ENCODE measurements at regions not wholly inside any gene's neighbourhood (a gene's known extent, or its start where the extent isn't known, plus 50 kb on each side); places are given as distances from the start of the nearest gene placed in this dataset.
"Not testable (repeated sequence)": the region's sequence is repeated elsewhere in the genome, so short reads cannot be mapped to it uniquely, and the experiment has no call there.

DNA sequence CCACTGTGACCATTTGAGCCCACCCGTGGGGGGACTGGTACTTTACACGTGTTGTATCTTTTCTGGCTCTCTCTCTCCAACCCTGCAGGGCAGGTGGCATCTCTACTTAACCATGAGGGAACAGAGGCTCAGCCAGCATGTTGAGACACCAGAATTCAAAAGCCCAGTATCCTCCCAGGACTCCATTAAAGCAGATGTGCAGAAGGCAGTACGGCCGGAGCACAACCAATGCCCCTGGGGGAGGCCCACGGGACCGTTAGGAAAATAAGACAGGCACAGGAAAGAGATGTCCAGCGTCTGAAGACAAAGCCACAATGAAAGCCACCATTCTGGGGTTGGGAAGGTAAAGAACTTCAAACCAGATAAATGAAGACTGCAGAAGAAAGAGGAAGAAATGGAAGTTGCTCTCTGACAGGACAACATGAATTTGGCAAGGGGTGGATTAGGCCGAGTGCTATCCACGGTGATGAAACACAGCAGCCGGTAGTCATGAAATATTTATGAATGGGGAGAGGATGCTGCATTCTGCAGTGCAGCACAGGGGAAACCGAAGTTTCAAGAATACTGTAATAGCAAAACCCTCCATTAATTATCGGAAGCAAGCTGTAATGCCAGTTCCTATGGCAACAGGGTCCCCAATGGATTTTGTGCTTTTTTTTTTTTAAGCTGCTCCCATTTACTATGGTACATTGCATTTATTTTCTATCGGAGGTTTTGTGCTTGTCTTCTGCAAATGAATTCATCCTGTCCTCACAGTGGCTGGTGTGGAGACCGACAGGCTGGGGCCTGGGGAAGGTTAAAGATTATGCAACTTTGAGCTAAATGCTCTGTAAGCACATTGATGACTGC, 179.4 kb downstream of the NRN1 start:
- H3K9me3 Mint-ChIP-seq (ENCODE audit: unreplicated experiment), result peaks cover 2% of the 10 kb centered on the region
- DNase-seq (ENCODE audit: extremely low spot score, unreplicated experiment), result no peak
- peaks cover 6% of the 10 kb centered on the region for H3K27me3 Mint-ChIP-seq (ENCODE audit: unreplicated experiment)
- TF ChIP-seq, protein P1, sequence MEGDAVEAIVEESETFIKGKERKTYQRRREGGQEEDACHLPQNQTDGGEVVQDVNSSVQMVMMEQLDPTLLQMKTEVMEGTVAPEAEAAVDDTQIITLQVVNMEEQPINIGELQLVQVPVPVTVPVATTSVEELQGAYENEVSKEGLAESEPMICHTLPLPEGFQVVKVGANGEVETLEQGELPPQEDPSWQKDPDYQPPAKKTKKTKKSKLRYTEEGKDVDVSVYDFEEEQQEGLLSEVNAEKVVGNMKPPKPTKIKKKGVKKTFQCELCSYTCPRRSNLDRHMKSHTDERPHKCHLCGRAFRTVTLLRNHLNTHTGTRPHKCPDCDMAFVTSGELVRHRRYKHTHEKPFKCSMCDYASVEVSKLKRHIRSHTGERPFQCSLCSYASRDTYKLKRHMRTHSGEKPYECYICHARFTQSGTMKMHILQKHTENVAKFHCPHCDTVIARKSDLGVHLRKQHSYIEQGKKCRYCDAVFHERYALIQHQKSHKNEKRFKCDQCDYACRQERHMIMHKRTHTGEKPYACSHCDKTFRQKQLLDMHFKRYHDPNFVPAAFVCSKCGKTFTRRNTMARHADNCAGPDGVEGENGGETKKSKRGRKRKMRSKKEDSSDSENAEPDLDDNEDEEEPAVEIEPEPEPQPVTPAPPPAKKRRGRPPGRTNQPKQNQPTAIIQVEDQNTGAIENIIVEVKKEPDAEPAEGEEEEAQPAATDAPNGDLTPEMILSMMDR (IDR thresholded peaks at IDR 0.05), result no peak
- H3K36me3 Mint-ChIP-seq (ENCODE audit: unreplicated experiment), result no peaks in the 10 kb centered on the region
- no peaks in the 10 kb centered on the region for H3K4me1 Mint-ChIP-seq (ENCODE audit: unreplicated experiment)
- H3K27ac Mint-ChIP-seq (ENCODE audit: unreplicated experiment), result no peak overlapping the region
- no peak overlapping the region for H3K4me3 Mint-ChIP-seq (ENCODE audit: unreplicated experiment)

DNA sequence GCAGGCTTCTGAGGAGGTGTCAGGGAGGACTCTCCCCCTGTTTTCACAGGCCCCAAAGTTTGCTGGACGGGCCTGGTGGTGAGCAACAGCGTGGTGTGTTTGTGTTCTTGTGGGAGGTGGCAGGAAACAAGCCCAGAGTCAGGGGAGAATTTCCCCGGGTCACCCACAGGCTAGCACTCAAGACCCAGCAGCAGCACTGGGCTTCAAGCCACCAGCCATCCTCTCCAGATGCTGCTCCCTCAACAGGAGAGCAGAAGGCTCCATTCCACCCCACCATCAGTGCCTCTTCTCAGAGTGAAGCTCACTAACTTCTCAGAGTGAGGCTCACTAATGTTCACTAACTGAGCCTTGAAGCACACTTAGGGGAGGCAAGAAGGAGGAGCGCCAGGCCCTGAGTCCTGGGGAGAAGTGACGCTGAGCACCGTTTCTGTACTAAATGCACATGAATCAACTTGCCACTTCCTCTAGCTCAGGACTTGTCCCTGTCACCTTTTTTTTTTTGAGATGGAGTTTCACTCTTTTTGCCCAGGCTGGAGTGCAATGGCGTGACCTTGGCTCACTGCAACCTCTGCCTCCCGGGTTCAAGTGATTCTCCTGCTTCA, 182.2 kb downstream of the NRN1 start:
- H3K4me1 Mint-ChIP-seq (ENCODE audit: unreplicated experiment); H3K36me3 Mint-ChIP-seq (ENCODE audit: unreplicated experiment); H3K4me3 Mint-ChIP-seq (ENCODE audit: unreplicated experiment); H3K27me3 Mint-ChIP-seq (ENCODE audit: unreplicated experiment); DNase-seq (ENCODE audit: extremely low spot score, unreplicated experiment); H3K9me3 Mint-ChIP-seq (ENCODE audit: unreplicated experiment); H3K27ac Mint-ChIP-seq (ENCODE audit: unreplicated experiment): not testable (repeated sequence)
